Upper lobe of left lung (tissue), 6 donors: ENCODE measurements at regions not wholly inside any gene's neighbourhood (a gene's known extent, or its start where the extent isn't known, plus 50 kb on each side); places are given as distances from the start of the nearest gene placed in this dataset.

Experiments
- ATAC-seq, 2 donors: fragments of 200-7000 bp; cut with Tn5 transposase; one replicate each; pipeline ENCODE4 v1.9.1; 2022; ENCODE audit warnings: mild to moderate bottlenecking in 2 of 2, moderate library complexity in 2 of 2; ENCODE audit not compliant: low FRiP score in 2 of 2
- DNase-seq, 2 donors: peaks; one replicate each; pipeline ENCODE4 v3.0.0-alpha.2; 2019 to 2020
- H3K27ac ChIP-seq, 4 donors: fragments of 200-600 bp; sonication (generic); one replicate each; pipeline ENCODE4 v1.5.1; 2016 to 2019
- H3K27me3 ChIP-seq, 4 donors: fragments of 200-600 bp; sonication (generic); one replicate each; pipeline ENCODE4 v1.5.1; 2017 to 2019
- H3K36me3 ChIP-seq, 4 donors: fragments of 200-600 bp; sonication (generic); one replicate each; pipeline ENCODE4 v1.5.1; 2016 to 2019
- H3K4me1 ChIP-seq, 4 donors: fragments of 200-600 bp; sonication (generic); one replicate each; pipeline ENCODE4 v1.5.1; 2018 to 2019
- H3K4me3 ChIP-seq, 4 donors: fragments of 200-600 bp; sonication (generic); one replicate each; pipeline ENCODE4 v1.5.1; 2017 to 2019; ENCODE audit warnings: mild to moderate bottlenecking in 2 of 4, moderate library complexity in 1 of 4
- H3K9me3 ChIP-seq, 4 donors: fragments of 200-600 bp; sonication (generic); one replicate each; pipeline ENCODE4 v1.5.1; 2018 to 2019
- CTCF ChIP-seq, 6 experiments: fragments of 450-650 bp in 4 of 6; fragments of 200-600 bp in 2 of 6; sonication (generic) in 2 of 6; IDR thresholded peaks; one replicate each; pipeline ENCODE4 v1.5.1; 2016 to 2019; ENCODE audit warnings: antibody characterized with exemption in 6 of 6
- EP300 ChIP-seq, 4 donors: sonication (generic); formaldehyde crosslinking; IDR thresholded peaks; one replicate each; pipeline ENCODE4 v1.5.1; 2017; ENCODE audit warnings: antibody characterized with exemption in 4 of 4, control low read depth in 2 of 4
- POLR2A ChIP-seq, 4 donors: fragments of 450-650 bp; IDR thresholded peaks; one replicate each; pipeline ENCODE4 v1.5.1; 2016 to 2017; ENCODE audit warnings: antibody characterized with exemption in 4 of 4, mild to moderate bottlenecking in 2 of 4
- POLR2AphosphoS5 ChIP-seq, 2 donors: sonication (generic); formaldehyde crosslinking; IDR thresholded peaks; one replicate each; pipeline ENCODE4 v1.5.1; 2017; ENCODE audit warnings: antibody characterized with exemption in 2 of 2
- WGBS, 2 donors: methylation state at CpG; one replicate each; pipeline ENCODE4 v1.1.5; 2017 to 2018; 5-methylcytosine and 5-hydroxymethylcytosine counted together
- donor health status: DM: no; HTN: no; CAD: no; lungs with moderate emphysema.
- donor health status: DM: no; HTN: yes; CAD: no; lungs with severe emphysema.

GRCh38 chr7:145737617-145738016 lies 379.0 kb upstream of the CNTNAP2 start:
- Histone ChIP-seq H3K27ac (no peak overlapping the region), H3K4me3 (no peak overlapping the region), H3K9me3 (no peaks in the 10 kb centered on the region), H3K4me1 (no peaks in the 10 kb centered on the region), H3K27me3 (no peaks in the 10 kb centered on the region), H3K36me3 (no peaks in the 10 kb centered on the region)
- 80 to 83% methylated on average over 2 of the region's 2 CpGs for WGBS, 2 donors
- no peak for ATAC-seq
- DNase-seq, result no peak
- no peak for TF ChIP-seq EP300 (IDR thresholded peaks at IDR 0.05)
- TF ChIP-seq CTCF (IDR thresholded peaks at IDR 0.05), result no peak
- TF ChIP-seq POLR2AphosphoS5 (IDR thresholded peaks at IDR 0.05), result no peak
- no peak for TF ChIP-seq POLR2A (IDR thresholded peaks at IDR 0.05)

- no peak for TF ChIP-seq POLR2A (IDR thresholded peaks at IDR 0.05)
- TF ChIP-seq EP300 (IDR thresholded peaks at IDR 0.05), result no peak
- TF ChIP-seq POLR2AphosphoS5 (IDR thresholded peaks at IDR 0.05), result no peak
- TF ChIP-seq CTCF (IDR thresholded peaks at IDR 0.05), result no peak
- Histone ChIP-seq H3K9me3 (no peaks in the 10 kb centered on the region), H3K27me3 (no peaks in the 10 kb centered on the region), H3K4me3 (no peak overlapping the region), H3K27ac (no peak overlapping the region), H3K36me3 (no peaks in the 10 kb centered on the region), H3K4me1 (no peaks in the 10 kb centered on the region)
- no peak for DNase-seq
- WGBS, 2 donors, result 88% methylated on average over 3 of the region's 3 CpGs
- no peak for ATAC-seq
These were observed 381.5 kb upstream of the CNTNAP2 start for GRCh38 chr7:145735061-145735460.

- no peak for ATAC-seq
- H3K27me3 ChIP-seq, result no peaks in the 10 kb centered on the region
- no peak for TF ChIP-seq POLR2AphosphoS5 (IDR thresholded peaks at IDR 0.05)
- no peak for TF ChIP-seq EP300 (IDR thresholded peaks at IDR 0.05)
- no peak for TF ChIP-seq POLR2A (IDR thresholded peaks at IDR 0.05)
- TF ChIP-seq CTCF (IDR thresholded peaks at IDR 0.05), result no peak
- no peak overlapping the region for H3K4me3 ChIP-seq
- WGBS, 2 donors, result 43% methylated on average over 2 of the region's 2 CpGs
- no peaks in the 10 kb centered on the region for H3K4me1 ChIP-seq
- no peak overlapping the region for H3K27ac ChIP-seq
- DNase-seq, result no peak
- H3K36me3 ChIP-seq, result no peaks in the 10 kb centered on the region
- no peaks in the 10 kb centered on the region for H3K9me3 ChIP-seq
These were observed 384.1 kb upstream of the CNTNAP2 start for GRCh38 chr7:145732521-145732920.

GRCh38 chr7:145729691-145730090 lies 386.9 kb upstream of the CNTNAP2 start:
- ATAC-seq (no peak), DNase-seq (no peak)
- Histone ChIP-seq H3K27me3 (no peaks in the 10 kb centered on the region), H3K27ac (no peak overlapping the region), H3K36me3 (no peaks in the 10 kb centered on the region), H3K4me3 (no peak overlapping the region), H3K9me3 (no peaks in the 10 kb centered on the region), H3K4me1 (no peaks in the 10 kb centered on the region)
- TF ChIP-seq CTCF (IDR thresholded peaks at IDR 0.05) (no peak), POLR2AphosphoS5 (IDR thresholded peaks at IDR 0.05) (no peak), EP300 (IDR thresholded peaks at IDR 0.05) (no peak), POLR2A (IDR thresholded peaks at IDR 0.05) (no peak)
- WGBS, 2 donors, result 50 to 59% methylated on average over 4 of the region's 4 CpGs

- Histone ChIP-seq H3K4me3 (no peak overlapping the region), H3K27ac (no peak overlapping the region), H3K9me3 (peaks cover 0 to 8% (median 0%) of the 10 kb centered on the region in 4 donors), H3K36me3 (no peaks in the 10 kb centered on the region), H3K4me1 (no peaks in the 10 kb centered on the region), H3K27me3 (no peaks in the 10 kb centered on the region)
- ATAC-seq (no peak), DNase-seq (no peak)
- TF ChIP-seq EP300 (IDR thresholded peaks at IDR 0.05), result no peak
- no peak for TF ChIP-seq POLR2A (IDR thresholded peaks at IDR 0.05)
- TF ChIP-seq CTCF (IDR thresholded peaks at IDR 0.05), result no peak
- TF ChIP-seq POLR2AphosphoS5 (IDR thresholded peaks at IDR 0.05), result no peak
- whole genome bisulfite sequencing, 2 donors, result 31 to 74% methylated on average over 1 of the region's 2 CpGs
These were observed 398.5 kb upstream of the CNTNAP2 start for GRCh38 chr7:145718129-145718528.
